GM19351 (cell line): ENCODE measurements at regions not wholly inside any gene's neighbourhood (a gene's known extent, or its start where the extent isn't known, plus 50 kb on each side); places are given as distances from the start of the nearest gene placed in this dataset.

Source experiments
- ATAC-seq: cut with Tn5 transposase; IDR thresholded peaks from one replicate; pipeline ENCODE4 v1.9.1; 2021; ENCODE audit warnings: mild to moderate bottlenecking, moderate library complexity; ENCODE audit not compliant: unreplicated experiment

- no peak for ATAC-seq
Observed at GRCh38 chr9:13990994-13991393, 322.9 kb downstream of the NFIB start.

- ATAC-seq, result no peak
Observed at GRCh38 chr9:13990331-13990730, 323.6 kb downstream of the NFIB start.

- ATAC-seq, result no peak
Observed at GRCh38 chr9:13988944-13989343, 325.0 kb downstream of the NFIB start.

- ATAC-seq, result no peak
Observed at GRCh38 chr9:13983607-13984006, 330.3 kb downstream of the NFIB start.

- ATAC-seq, result no peak
Observed at GRCh38 chr9:13979941-13980318, 334.0 kb downstream of the NFIB start.

- no peak for ATAC-seq
Observed at GRCh38 chr9:13975611-13976290, 338.2 kb downstream of the NFIB start.

- ATAC-seq, result no peak
Observed at GRCh38 chr9:13974891-13975290, 339.1 kb downstream of the NFIB start.

GRCh38 chr9:13971966-13972655, 341.8 kb downstream of the NFIB start:
- ATAC-seq, result no peak

- no peak for ATAC-seq
Observed at GRCh38 chr9:13971415-13971814, 342.5 kb downstream of the NFIB start.

- ATAC-seq, result no peak
Observed at GRCh38 chr9:13970426-13970825, 343.5 kb downstream of the NFIB start.

- no peak for ATAC-seq
Observed at GRCh38 chr9:13970018-13970417, 343.9 kb downstream of the NFIB start.

- ATAC-seq, result no peak
Observed at GRCh38 chr9:13967438-13967837, 346.5 kb downstream of the NFIB start.

- no peak for ATAC-seq
Observed at GRCh38 chr9:13967011-13967410, 346.9 kb downstream of the NFIB start.

- no peak for ATAC-seq
Observed at GRCh38 chr9:13963005-13963653, 350.8 kb downstream of the NFIB start.

- ATAC-seq, result no peak
Observed at GRCh38 chr9:13962006-13962405, 351.9 kb downstream of the NFIB start.

- no peak for ATAC-seq
Observed at GRCh38 chr9:13960011-13960765, 353.8 kb downstream of the NFIB start.

GRCh38 chr9:13958672-13959071, 355.3 kb downstream of the NFIB start:
- ATAC-seq, result no peak

- no peak for ATAC-seq
Observed at GRCh38 chr9:13957089-13957488, 356.9 kb downstream of the NFIB start.

- no peak for ATAC-seq
Observed at GRCh38 chr9:13956107-13956506, 357.8 kb downstream of the NFIB start.

GRCh38 chr9:13952906-13953305, 361.0 kb downstream of the NFIB start:
- ATAC-seq, result no peak

GRCh38 chr9:13948037-13948436, 365.9 kb downstream of the NFIB start:
- ATAC-seq, result no peak
